ENCODE measurements at regions not wholly inside any gene's neighbourhood (a gene's known extent, or its start where the extent isn't known, plus 50 kb on each side); places are given as distances from the start of the nearest gene placed in this dataset.

DNA sequence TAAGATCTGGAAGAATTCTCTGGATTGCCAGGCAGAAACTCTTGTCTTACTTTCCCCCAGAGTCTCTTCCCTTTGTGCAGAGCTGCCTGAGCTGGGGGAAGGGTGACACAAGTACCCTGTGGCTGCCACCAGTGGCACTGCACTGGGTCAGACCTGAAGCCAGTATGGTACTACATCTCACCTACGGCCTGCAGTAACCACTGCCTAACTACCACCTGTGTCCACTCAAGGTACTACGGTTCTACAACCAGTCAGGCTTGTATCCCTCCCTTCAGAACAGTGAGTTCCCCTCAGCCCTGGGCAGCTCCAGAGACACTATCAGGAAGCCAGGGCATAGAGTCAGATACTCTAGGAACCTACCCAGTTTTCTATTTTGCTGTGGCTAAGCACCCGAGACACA, 212.0 kb upstream of the POU5F2 start:
- TF ChIP-seq NFIC (IDR thresholded peaks at IDR 0.05; ENCODE audit: low read depth, low read length) (no peak), SPI1 (IDR thresholded peaks at IDR 0.05; ENCODE audit: borderline replicate concordance, insufficient read depth, low read depth, low read length) (no peak), FOXM1 (IDR thresholded peaks at IDR 0.05; ENCODE audit: low read depth, low read length) (no peak), BCL11A (IDR thresholded peaks at IDR 0.05; ENCODE audit: low read depth, low read length) (no peak), POLR2AphosphoS2 (IDR thresholded peaks at IDR 0.05; ENCODE audit: low read depth, low read length) (no peak), MYC (IDR thresholded peaks at IDR 0.05; ENCODE audit: insufficient read depth, insufficient read length, insufficient replicate concordance, low read length, severe bottlenecking) (no peak), JUNB (IDR thresholded peaks at IDR 0.05) (no peak), ZZZ3 (IDR thresholded peaks at IDR 0.05; ENCODE audit: control insufficient read depth, insufficient read length, low read depth) (no peak)
- TF ChIP-seq, protein P1, sequence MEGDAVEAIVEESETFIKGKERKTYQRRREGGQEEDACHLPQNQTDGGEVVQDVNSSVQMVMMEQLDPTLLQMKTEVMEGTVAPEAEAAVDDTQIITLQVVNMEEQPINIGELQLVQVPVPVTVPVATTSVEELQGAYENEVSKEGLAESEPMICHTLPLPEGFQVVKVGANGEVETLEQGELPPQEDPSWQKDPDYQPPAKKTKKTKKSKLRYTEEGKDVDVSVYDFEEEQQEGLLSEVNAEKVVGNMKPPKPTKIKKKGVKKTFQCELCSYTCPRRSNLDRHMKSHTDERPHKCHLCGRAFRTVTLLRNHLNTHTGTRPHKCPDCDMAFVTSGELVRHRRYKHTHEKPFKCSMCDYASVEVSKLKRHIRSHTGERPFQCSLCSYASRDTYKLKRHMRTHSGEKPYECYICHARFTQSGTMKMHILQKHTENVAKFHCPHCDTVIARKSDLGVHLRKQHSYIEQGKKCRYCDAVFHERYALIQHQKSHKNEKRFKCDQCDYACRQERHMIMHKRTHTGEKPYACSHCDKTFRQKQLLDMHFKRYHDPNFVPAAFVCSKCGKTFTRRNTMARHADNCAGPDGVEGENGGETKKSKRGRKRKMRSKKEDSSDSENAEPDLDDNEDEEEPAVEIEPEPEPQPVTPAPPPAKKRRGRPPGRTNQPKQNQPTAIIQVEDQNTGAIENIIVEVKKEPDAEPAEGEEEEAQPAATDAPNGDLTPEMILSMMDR (IDR thresholded peaks at IDR 0.05 in 2 of 3, conservative IDR thresholded peaks at IDR 0.05 in 1 of 3; ENCODE audit: control insufficient read depth in 2 of 3, extremely low read depth in 1 of 3, insufficient read depth in 1 of 3, low read depth in 3 of 3, low read length in 3 of 3), result no peak
- TF ChIP-seq, protein P2, sequence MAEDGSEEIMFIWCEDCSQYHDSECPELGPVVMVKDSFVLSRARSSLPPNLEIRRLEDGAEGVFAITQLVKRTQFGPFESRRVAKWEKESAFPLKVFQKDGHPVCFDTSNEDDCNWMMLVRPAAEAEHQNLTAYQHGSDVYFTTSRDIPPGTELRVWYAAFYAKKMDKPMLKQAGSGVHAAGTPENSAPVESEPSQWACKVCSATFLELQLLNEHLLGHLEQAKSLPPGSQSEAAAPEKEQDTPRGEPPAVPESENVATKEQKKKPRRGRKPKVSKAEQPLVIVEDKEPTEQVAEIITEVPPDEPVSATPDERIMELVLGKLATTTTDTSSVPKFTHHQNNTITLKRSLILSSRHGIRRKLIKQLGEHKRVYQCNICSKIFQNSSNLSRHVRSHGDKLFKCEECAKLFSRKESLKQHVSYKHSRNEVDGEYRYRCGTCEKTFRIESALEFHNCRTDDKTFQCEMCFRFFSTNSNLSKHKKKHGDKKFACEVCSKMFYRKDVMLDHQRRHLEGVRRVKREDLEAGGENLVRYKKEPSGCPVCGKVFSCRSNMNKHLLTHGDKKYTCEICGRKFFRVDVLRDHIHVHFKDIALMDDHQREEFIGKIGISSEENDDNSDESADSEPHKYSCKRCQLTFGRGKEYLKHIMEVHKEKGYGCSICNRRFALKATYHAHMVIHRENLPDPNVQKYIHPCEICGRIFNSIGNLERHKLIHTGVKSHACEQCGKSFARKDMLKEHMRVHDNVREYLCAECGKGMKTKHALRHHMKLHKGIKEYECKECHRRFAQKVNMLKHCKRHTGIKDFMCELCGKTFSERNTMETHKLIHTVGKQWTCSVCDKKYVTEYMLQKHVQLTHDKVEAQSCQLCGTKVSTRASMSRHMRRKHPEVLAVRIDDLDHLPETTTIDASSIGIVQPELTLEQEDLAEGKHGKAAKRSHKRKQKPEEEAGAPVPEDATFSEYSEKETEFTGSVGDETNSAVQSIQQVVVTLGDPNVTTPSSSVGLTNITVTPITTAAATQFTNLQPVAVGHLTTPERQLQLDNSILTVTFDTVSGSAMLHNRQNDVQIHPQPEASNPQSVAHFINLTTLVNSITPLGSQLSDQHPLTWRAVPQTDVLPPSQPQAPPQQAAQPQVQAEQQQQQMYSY (CRISPR knock-in tag; IDR thresholded peaks at IDR 0.05), result no peak
- TF ChIP-seq, protein P3, sequence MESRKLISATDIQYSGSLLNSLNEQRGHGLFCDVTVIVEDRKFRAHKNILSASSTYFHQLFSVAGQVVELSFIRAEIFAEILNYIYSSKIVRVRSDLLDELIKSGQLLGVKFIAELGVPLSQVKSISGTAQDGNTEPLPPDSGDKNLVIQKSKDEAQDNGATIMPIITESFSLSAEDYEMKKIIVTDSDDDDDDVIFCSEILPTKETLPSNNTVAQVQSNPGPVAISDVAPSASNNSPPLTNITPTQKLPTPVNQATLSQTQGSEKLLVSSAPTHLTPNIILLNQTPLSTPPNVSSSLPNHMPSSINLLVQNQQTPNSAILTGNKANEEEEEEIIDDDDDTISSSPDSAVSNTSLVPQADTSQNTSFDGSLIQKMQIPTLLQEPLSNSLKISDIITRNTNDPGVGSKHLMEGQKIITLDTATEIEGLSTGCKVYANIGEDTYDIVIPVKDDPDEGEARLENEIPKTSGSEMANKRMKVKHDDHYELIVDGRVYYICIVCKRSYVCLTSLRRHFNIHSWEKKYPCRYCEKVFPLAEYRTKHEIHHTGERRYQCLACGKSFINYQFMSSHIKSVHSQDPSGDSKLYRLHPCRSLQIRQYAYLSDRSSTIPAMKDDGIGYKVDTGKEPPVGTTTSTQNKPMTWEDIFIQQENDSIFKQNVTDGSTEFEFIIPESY (IDR thresholded peaks at IDR 0.05), result no peak

Measured in GM12878 (cell line).